ENCODE measurements at regions not wholly inside any gene's neighbourhood (a gene's known extent, or its start where the extent isn't known, plus 50 kb on each side); places are given as distances from the start of the nearest gene placed in this dataset.

DNA sequence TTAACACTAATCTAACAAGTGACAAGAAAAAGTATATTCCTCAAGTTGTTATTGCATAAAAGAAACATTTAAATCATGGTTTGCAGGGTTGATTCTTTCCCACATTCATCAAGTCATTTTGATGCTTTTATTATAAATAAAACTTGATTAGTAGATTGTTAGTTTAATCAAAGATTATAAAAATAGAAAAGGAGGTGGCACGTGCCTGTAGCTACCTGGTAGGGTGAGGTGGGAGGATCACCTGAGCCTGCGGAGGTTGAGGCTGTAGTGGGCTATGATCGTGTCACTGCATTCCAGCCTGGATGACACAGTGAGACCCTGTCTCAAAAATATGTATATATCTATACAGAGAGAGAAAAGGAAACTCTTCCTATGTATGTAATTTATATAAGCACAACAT, 433.2 kb upstream of the RGS6 start:
- TF ChIP-seq POLR2AphosphoS5 (IDR thresholded peaks at IDR 0.05) (no peak), POLR2A (IDR thresholded peaks at IDR 0.05) (no peak), EP300 (IDR thresholded peaks at IDR 0.05) (no peak)
- TF ChIP-seq, protein P1, sequence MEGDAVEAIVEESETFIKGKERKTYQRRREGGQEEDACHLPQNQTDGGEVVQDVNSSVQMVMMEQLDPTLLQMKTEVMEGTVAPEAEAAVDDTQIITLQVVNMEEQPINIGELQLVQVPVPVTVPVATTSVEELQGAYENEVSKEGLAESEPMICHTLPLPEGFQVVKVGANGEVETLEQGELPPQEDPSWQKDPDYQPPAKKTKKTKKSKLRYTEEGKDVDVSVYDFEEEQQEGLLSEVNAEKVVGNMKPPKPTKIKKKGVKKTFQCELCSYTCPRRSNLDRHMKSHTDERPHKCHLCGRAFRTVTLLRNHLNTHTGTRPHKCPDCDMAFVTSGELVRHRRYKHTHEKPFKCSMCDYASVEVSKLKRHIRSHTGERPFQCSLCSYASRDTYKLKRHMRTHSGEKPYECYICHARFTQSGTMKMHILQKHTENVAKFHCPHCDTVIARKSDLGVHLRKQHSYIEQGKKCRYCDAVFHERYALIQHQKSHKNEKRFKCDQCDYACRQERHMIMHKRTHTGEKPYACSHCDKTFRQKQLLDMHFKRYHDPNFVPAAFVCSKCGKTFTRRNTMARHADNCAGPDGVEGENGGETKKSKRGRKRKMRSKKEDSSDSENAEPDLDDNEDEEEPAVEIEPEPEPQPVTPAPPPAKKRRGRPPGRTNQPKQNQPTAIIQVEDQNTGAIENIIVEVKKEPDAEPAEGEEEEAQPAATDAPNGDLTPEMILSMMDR (IDR thresholded peaks at IDR 0.05): no peak

All from stomach (tissue), 4 donors.